HepG2 (cell line): ENCODE measurements at regions not wholly inside any gene's neighbourhood (a gene's known extent, or its start where the extent isn't known, plus 50 kb on each side); places are given as distances from the start of the nearest gene placed in this dataset.
A peak's percentile ranks its signal among the peaks of the same experiment; 100 is the strongest.

Experiments
- ATF7-NPFF ChIP-seq: sonication (generic); formaldehyde crosslinking; IDR thresholded peaks from 2 replicates; pipeline ENCODE4 v1.8.1; 2023; ENCODE audit warnings: mild to moderate bottlenecking, low read depth, missing genetic modification reagents, moderate library complexity
- FOXP4 ChIP-seq: sonication (generic); formaldehyde crosslinking; IDR thresholded peaks from 2 replicates; pipeline ENCODE4 v1.4.0; 2020; ENCODE audit warnings: missing genetic modification reagents
- HOXD1 ChIP-seq: sonication (generic); formaldehyde crosslinking; IDR thresholded peaks from 2 replicates; pipeline ENCODE4 v1.5.0; 2020; ENCODE audit warnings: missing genetic modification reagents
- KLF16 ChIP-seq, 2 experiments: sonication (generic) in 1 of 2; formaldehyde crosslinking in 1 of 2; IDR thresholded peaks; 2 replicates each; pipeline versions ENCODE4 v1.6.1 to v1.8.0; 2016 to 2023; ENCODE audit warnings: missing genetic modification reagents in 2 of 2, missing compliant biosample characterization in 1 of 2
- SALL1 ChIP-seq: sonication (generic); formaldehyde crosslinking; IDR thresholded peaks from 2 replicates; pipeline ENCODE4 v1.8.0; 2022; ENCODE audit warnings: mild to moderate bottlenecking, missing genetic modification reagents
- SRSF4 ChIP-seq: fragments of 200-400 bp; formaldehyde crosslinking; IDR thresholded peaks from one replicate; pipeline ENCODE4 v1.6.1; 2018; ENCODE audit warnings: mild to moderate bottlenecking, low read depth, low read length, moderate library complexity; ENCODE audit not compliant: poor library complexity, severe bottlenecking
- THAP9 ChIP-seq: sonication (generic); formaldehyde crosslinking; IDR thresholded peaks from 2 replicates; pipeline ENCODE4; 2020; ENCODE audit warnings: missing genetic modification reagents, mild to moderate bottlenecking, borderline replicate concordance
- U2AF2 ChIP-seq: fragments of 200-400 bp; formaldehyde crosslinking; IDR thresholded peaks from 2 replicates; pipeline ENCODE4 v1.6.1; 2017; ENCODE audit warnings: low read depth, mild to moderate bottlenecking, low read length
- ZFP37 ChIP-seq: sonication (generic); formaldehyde crosslinking; IDR thresholded peaks from 2 replicates; pipeline ENCODE4 v1.4.0; 2020; ENCODE audit warnings: missing genetic modification reagents, borderline replicate concordance
- ZFP91 ChIP-seq: sonication (generic); formaldehyde crosslinking; IDR thresholded peaks from 2 replicates; pipeline ENCODE4 v1.9.0; 2022; ENCODE audit warnings: missing genetic modification reagents, mild to moderate bottlenecking, borderline replicate concordance
- ZNF18 ChIP-seq: sonication (generic); formaldehyde crosslinking; IDR thresholded peaks from 2 replicates; pipeline ENCODE4 v1.8.0; 2022; ENCODE audit warnings: mild to moderate bottlenecking, missing genetic modification reagents; ENCODE audit not compliant: insufficient replicate concordance
- ZNF205 ChIP-seq: IDR thresholded peaks from 2 replicates; pipeline ENCODE4 v1.6.1; 2018; ENCODE audit warnings: missing biosample characterization, missing genetic modification reagents
- ZNF33B ChIP-seq: sonication (generic); formaldehyde crosslinking; IDR thresholded peaks from 2 replicates; pipeline ENCODE4 v1.5.1; 2020; ENCODE audit warnings: mild to moderate bottlenecking, missing genetic modification reagents
- ZNF781 ChIP-seq: sonication (generic); formaldehyde crosslinking; IDR thresholded peaks from 2 replicates; pipeline ENCODE4 v1.5.1; 2020; ENCODE audit warnings: borderline replicate concordance, mild to moderate bottlenecking, missing genetic modification reagents; ENCODE audit errors: not compliant biosample characterization
- ZNF879 ChIP-seq: sonication (generic); formaldehyde crosslinking; IDR thresholded peaks from 2 replicates; pipeline ENCODE4 v1.8.1; 2023; ENCODE audit warnings: missing genetic modification reagents
- ZSCAN20 ChIP-seq: sonication (generic); formaldehyde crosslinking; IDR thresholded peaks from 2 replicates; pipeline ENCODE4 v1.4.0; 2020; ENCODE audit warnings: missing genetic modification reagents, mild to moderate bottlenecking, borderline replicate concordance

- TF ChIP-seq ZFP91 (CRISPR knock-in tag) (peak; percentile 80; the same call in 1 of the 2 replicates), ZNF879 (CRISPR knock-in tag) (no peak), KLF16 (CRISPR knock-in tag; IDR thresholded peaks at IDR 0.05) (peak in 1 of 2 experiments; percentile 75; a peak in 1 of 4 replicates), ZSCAN20 (peak; percentile 90), ZNF205 (no peak), ZNF781 (no peak), FOXP4 (CRISPR knock-in tag) (peak; percentile 56), HOXD1 (peak; percentile 75; the same call in 1 of the 2 replicates), SRSF4 (no peak), ZNF18 (CRISPR knock-in tag) (peak; percentile 36), ATF7-NPFF (CRISPR knock-in tag) (peak; percentile 85), ZFP37 (0 out of 2 replicates have a peak, but pooled peaks have one; percentile 21), U2AF2 (no peak), SALL1 (CRISPR knock-in tag) (peak; percentile 79), THAP9 (CRISPR knock-in tag) (no peak), ZNF33B (CRISPR knock-in tag) (no peak)
Observed at GRCh38 chr14:50003213-50004021, 110.5 kb downstream of the ARF6 start (continued).
